Right atrium auricular region (tissue), 2 donors: ENCODE measurements at regions not wholly inside any gene's neighbourhood (a gene's known extent, or its start where the extent isn't known, plus 50 kb on each side); places are given as distances from the start of the nearest gene placed in this dataset.

Experiments used
- DNase-seq: peaks from one replicate; pipeline ENCODE4 v3.0.0-alpha.2; 2019; ENCODE audit warnings: low spot score
- H3K27ac ChIP-seq, 2 donors: fragments of 200-600 bp; sonication (generic); 1 replicate in 1 of 2; 2 replicates in 1 of 2; pipeline ENCODE4 v1.5.1; 2016 to 2019
- H3K27me3 ChIP-seq, 2 donors: fragments of 200-600 bp; sonication (generic); one replicate each; pipeline versions ENCODE4 v1.5.1 to v1.6.0; 2017 to 2019
- H3K36me3 ChIP-seq: fragments of 200-600 bp; sonication (generic); one replicate; pipeline ENCODE4 v1.5.1; 2016
- H3K4me1 ChIP-seq, 2 donors: fragments of 200-600 bp; sonication (generic); one replicate each; pipeline versions ENCODE4 v1.5.1 to v1.6.0; 2017 to 2019
- H3K4me3 ChIP-seq, 2 donors: fragments of 200-600 bp; sonication (generic); 1 replicate in 1 of 2; 2 replicates in 1 of 2; pipeline ENCODE4 v1.5.1; 2017 to 2019; ENCODE audit warnings: mild to moderate bottlenecking in 1 of 2, moderate library complexity in 1 of 2
- H3K9me3 ChIP-seq, 2 donors: fragments of 200-600 bp; sonication (generic); one replicate each; pipeline ENCODE4 v1.5.1; 2019
- TF ChIP-seq, protein P1 (sequence below), 2 donors: fragments of 200-600 bp; sonication (generic); IDR thresholded peaks; one replicate each; pipeline ENCODE4 v1.5.1; 2019; ENCODE audit warnings: antibody characterized with exemption in 2 of 2

DNA sequence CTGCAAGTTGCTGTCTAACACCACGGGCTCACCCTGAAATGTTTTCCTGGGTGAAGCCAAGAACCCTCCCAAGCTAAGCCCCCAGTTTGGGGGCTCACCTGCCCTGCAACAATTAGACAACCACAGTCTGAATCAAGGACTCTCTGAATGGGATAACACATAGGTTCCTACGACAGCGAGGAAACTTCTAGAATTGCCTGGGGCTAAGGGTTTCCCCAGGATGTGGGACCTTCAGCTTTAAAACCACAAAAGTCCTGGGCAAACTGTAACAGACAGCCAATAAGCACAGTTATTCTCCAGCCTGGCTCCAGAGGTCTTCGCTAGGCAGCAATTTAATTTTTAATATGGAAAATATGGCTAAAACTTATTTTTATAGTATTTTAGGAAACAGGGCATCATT, 162.6 kb downstream of the PRKX start:
- no peaks in the 10 kb centered on the region for H3K36me3 ChIP-seq
- H3K9me3 ChIP-seq, result no peaks in the 10 kb centered on the region
- H3K27me3 ChIP-seq, result no peaks in the 10 kb centered on the region
- no peak overlapping the region for H3K27ac ChIP-seq
- H3K4me3 ChIP-seq, result no peak overlapping the region
- DNase-seq, result no peak
- TF ChIP-seq, protein P1, sequence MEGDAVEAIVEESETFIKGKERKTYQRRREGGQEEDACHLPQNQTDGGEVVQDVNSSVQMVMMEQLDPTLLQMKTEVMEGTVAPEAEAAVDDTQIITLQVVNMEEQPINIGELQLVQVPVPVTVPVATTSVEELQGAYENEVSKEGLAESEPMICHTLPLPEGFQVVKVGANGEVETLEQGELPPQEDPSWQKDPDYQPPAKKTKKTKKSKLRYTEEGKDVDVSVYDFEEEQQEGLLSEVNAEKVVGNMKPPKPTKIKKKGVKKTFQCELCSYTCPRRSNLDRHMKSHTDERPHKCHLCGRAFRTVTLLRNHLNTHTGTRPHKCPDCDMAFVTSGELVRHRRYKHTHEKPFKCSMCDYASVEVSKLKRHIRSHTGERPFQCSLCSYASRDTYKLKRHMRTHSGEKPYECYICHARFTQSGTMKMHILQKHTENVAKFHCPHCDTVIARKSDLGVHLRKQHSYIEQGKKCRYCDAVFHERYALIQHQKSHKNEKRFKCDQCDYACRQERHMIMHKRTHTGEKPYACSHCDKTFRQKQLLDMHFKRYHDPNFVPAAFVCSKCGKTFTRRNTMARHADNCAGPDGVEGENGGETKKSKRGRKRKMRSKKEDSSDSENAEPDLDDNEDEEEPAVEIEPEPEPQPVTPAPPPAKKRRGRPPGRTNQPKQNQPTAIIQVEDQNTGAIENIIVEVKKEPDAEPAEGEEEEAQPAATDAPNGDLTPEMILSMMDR (IDR thresholded peaks at IDR 0.05), result no peak
- H3K4me1 ChIP-seq, result peaks cover 0 to 4% of the 10 kb centered on the region in 2 donors

DNA sequence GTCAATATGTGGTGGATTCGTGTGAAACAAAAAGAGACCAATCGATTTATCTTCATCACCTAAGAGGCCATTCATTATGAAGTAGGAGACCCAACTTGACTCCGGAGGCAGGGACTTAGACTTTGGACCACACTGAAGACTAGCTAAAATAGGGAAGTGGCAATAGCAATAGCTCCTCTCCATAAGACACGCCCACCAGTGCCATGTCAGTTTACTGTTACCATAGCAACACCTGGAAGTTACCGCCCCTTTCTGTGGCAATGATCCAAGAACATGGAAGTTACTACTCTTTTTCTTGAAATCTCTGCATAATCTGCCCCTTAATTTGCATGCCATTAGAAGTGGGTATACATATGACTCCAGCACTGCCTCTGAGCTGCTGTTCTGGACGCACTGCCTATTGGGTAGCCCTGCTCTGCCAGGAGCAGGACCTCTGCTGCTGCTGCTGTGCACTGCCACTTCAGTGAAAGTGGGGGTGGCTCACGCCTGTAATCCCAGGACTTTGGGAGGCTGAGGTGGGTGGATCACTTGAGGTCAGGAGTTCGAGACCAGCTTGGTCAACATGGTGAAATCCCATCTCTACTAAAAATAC, 163.2 kb downstream of the PRKX start:
- H3K4me3 ChIP-seq, result no peak overlapping the region
- no peaks in the 10 kb centered on the region for H3K27me3 ChIP-seq
- H3K9me3 ChIP-seq, result no peaks in the 10 kb centered on the region
- DNase-seq, result no peak
- no peak overlapping the region for H3K27ac ChIP-seq
- H3K36me3 ChIP-seq, result no peaks in the 10 kb centered on the region
- H3K4me1 ChIP-seq, result peaks cover 0 to 4% of the 10 kb centered on the region in 2 donors
- TF ChIP-seq, protein P1 (IDR thresholded peaks at IDR 0.05), result no peak

DNA sequence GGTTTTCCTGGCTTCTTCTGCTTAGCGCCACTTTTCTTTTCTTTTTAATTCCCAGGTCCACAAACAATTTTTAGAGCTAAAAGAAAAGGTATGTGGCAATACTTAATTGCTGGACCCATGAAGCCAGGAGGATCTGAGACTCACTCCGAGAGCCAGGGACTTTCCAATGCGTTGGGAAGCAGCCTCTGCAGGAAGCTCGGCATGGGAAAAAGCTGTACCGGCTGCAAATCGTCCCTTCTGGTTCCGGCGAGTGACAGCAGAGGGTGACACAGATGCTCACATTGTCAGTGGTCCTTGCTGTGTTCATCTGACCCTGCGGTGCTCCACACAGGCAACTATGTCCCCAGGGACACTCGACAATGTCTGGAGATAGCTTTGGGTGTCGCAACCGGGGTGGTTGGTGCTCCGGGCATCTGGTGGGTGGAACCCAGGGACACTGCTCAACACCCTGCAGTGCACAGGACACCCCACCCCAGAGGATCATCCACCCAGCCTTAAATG, 164.0 kb downstream of the PRKX start:
- Histone ChIP-seq H3K9me3 (no peaks in the 10 kb centered on the region), H3K27ac (no peak overlapping the region), H3K4me3 (peak overlapping the region in 1 of 2 donors; percentile 25), H3K27me3 (no peaks in the 10 kb centered on the region), H3K36me3 (no peaks in the 10 kb centered on the region), H3K4me1 (peaks cover 0 to 4% of the 10 kb centered on the region in 2 donors)
- TF ChIP-seq, protein P1 (IDR thresholded peaks at IDR 0.05), result no peak
- no peak for DNase-seq

DNA sequence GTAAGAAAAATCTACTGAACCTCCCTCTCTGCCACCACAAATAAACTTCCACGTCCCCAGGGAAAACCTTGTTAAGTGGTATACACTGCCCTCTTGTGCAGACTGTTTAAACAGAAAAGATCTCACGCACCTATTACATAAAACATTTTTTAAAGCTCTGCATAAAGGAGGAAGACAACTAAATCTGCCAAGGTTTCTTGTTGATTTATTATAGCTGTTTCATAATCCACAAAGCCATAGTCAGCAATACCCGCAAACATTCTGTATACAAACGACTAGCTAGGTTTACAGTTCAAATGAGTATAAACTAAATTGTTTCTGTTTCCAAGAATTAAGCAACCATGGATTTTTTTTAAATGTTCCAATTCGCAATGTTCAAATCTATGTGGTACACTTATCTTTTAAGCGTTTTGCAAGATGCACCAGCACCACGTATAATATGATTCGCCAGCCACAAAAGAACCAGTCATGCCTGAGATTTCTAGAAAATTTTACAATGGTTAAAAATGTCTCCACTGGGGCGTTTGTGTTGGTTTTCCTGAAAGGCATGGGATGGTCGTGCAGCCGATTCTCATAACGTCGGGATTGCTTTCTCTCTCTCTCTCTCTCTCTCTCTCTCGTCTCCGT, 164.6 kb downstream of the PRKX start:
- Histone ChIP-seq H3K27me3 (no peaks in the 10 kb centered on the region), H3K36me3 (no peaks in the 10 kb centered on the region), H3K4me3 (peak overlapping the region in 1 of 2 donors; percentile 25), H3K9me3 (no peaks in the 10 kb centered on the region), H3K27ac (no peak overlapping the region), H3K4me1 (peaks cover 0 to 4% of the 10 kb centered on the region in 2 donors)
- TF ChIP-seq, protein P1 (IDR thresholded peaks at IDR 0.05), result peak in 1 of 2 donors; percentile 45
- DNase-seq, result no peak

DNA sequence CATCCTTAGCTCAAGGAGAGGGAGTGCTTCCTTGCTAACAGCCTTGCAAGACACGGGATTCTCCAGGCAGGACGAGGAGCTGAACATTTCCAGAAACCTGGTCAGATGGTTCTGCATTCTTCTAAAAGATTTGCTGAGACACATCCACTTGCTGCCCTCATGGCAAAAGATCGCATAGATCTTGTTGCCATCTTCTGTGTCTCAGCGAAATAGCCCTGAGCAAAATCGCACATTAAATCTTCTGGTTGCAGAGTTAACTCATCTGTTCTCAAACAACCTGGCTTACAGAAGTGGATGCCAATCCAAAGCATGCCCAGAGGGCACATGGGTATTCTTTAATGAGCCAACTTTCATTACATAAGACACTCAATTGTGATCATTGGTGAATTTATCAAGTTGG, 167.5 kb downstream of the PRKX start:
- Histone ChIP-seq H3K9me3 (no peaks in the 10 kb centered on the region), H3K36me3 (no peaks in the 10 kb centered on the region), H3K27me3 (no peaks in the 10 kb centered on the region), H3K4me1 (peaks cover 0 to 4% of the 10 kb centered on the region in 2 donors), H3K27ac (no peak overlapping the region), H3K4me3 (no peak overlapping the region)
- TF ChIP-seq, protein P1 (IDR thresholded peaks at IDR 0.05), result no peak
- no peak for DNase-seq
